ENCODE measurements at regions not wholly inside any gene's neighbourhood (a gene's known extent, or its start where the extent isn't known, plus 50 kb on each side); places are given as distances from the start of the nearest gene placed in this dataset.

DNA sequence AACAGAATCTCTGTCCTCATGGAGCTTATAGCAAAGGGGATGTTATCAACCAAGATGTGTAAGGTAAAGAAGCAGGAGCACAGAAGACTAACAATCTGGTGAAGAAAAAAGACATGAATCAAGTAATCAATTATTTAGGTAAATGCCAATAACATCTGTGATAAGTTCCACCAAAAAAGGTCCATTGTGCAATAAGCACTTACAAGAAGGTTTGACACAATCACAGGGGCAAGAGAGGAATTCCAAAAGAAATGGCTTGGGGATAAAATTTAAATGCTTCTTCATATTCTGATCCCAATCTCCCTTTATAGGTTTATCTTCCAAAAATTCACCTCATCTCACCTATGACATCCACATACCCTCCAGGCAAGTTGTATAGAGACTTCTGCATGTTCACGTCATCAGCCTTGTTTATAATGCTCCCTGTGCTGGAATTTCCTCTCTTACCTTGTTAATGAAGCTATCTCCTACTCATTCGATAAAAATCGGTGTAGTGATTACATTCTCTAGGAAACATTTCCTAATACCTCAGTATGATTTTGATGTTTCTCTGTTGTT, 53.6 kb upstream of the DPT start:
- TF ChIP-seq, protein P1, sequence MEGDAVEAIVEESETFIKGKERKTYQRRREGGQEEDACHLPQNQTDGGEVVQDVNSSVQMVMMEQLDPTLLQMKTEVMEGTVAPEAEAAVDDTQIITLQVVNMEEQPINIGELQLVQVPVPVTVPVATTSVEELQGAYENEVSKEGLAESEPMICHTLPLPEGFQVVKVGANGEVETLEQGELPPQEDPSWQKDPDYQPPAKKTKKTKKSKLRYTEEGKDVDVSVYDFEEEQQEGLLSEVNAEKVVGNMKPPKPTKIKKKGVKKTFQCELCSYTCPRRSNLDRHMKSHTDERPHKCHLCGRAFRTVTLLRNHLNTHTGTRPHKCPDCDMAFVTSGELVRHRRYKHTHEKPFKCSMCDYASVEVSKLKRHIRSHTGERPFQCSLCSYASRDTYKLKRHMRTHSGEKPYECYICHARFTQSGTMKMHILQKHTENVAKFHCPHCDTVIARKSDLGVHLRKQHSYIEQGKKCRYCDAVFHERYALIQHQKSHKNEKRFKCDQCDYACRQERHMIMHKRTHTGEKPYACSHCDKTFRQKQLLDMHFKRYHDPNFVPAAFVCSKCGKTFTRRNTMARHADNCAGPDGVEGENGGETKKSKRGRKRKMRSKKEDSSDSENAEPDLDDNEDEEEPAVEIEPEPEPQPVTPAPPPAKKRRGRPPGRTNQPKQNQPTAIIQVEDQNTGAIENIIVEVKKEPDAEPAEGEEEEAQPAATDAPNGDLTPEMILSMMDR (optimal IDR thresholded peaks at IDR 0.05 in 1 of 3, IDR thresholded peaks at IDR 0.05 in 1 of 3, conservative IDR thresholded peaks at IDR 0.05 in 1 of 3; ENCODE audit: extremely low read depth in 1 of 3, insufficient read depth in 2 of 3, low read length in 3 of 3), result no peak
- TF ChIP-seq EZH2 (IDR thresholded peaks at IDR 0.05; ENCODE audit: low read length), result no peak

Data from keratinocyte (primary cell).